ENCODE measurements at regions not wholly inside any gene's neighbourhood (a gene's known extent, or its start where the extent isn't known, plus 50 kb on each side); places are given as distances from the start of the nearest gene placed in this dataset.

GRCh38 chr11:79942090-79942489, 501.3 kb upstream of the TENM4 start:
- no peaks in the 10 kb centered on the region for H3K36me3 ChIP-seq (ENCODE audit: control insufficient read depth, insufficient read depth, low read length)
- DNase-seq (ENCODE audit: low read depth): no peak
- no peak overlapping the region for H3K4me3 ChIP-seq (ENCODE audit: low read depth, low read length)
- H3K27me3 ChIP-seq (ENCODE audit: control insufficient read depth, insufficient read depth, low read length): no peaks in the 10 kb centered on the region
- ChIA-PET CTCF (no interaction called here), POLR2A (no interaction called here)
- no peak for TF ChIP-seq CTCF (IDR thresholded peaks at IDR 0.05; ENCODE audit: insufficient read depth, low read depth, low read length)

DNA sequence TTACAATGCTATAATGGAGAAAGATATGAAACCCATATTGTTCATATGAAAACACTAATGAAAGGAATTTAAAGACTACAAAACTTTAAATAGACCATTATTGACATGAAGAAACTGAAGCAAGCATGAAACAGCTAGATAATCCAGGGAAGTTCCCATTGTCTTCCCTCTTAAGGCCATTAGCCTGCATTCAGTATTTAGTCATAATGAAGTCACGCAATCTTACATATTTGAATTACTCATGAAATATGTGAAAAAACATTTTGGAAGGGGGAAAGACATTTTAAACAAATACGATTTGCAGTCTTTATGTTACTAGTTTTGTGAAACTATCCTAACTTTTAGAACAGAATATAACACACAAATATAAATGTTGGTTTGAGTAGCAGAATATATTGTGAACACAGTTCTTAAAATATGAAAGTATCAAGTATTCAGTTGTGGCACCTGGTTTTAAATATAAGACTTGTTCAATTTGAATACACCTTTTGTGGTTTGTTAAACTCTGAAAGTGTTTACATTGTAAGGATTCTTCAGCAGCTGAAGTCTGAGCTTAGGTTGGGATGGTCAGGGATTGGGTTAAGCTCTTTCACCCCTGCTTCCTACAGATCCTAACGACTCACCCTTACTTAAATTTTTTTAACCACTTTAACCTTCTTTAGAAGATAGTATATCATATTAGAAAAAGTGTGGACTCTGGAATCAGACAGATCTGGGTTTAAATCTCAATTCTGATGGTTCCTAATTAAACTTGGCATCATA, 500.3 kb upstream of the TENM4 start:
- no peak for TF ChIP-seq CTCF (IDR thresholded peaks at IDR 0.05; ENCODE audit: insufficient read depth, low read depth, low read length)
- no peaks in the 10 kb centered on the region for H3K27me3 ChIP-seq (ENCODE audit: control insufficient read depth, insufficient read depth, low read length)
- no peak overlapping the region for H3K4me3 ChIP-seq (ENCODE audit: low read depth, low read length)
- H3K36me3 ChIP-seq (ENCODE audit: control insufficient read depth, insufficient read depth, low read length): no peaks in the 10 kb centered on the region
- ChIA-PET CTCF (no interaction called here), POLR2A (no interaction called here)
- DNase-seq (ENCODE audit: low read depth): no peak

GRCh38 chr11:79940165-79940564, 499.3 kb upstream of the TENM4 start:
- POLR2A ChIA-PET: no interaction called here
- no peak for DNase-seq (ENCODE audit: low read depth)
- CTCF ChIA-PET: no interaction called here
- Histone ChIP-seq H3K36me3 (ENCODE audit: control insufficient read depth, insufficient read depth, low read length) (no peaks in the 10 kb centered on the region), H3K27me3 (ENCODE audit: control insufficient read depth, insufficient read depth, low read length) (no peaks in the 10 kb centered on the region), H3K4me3 (ENCODE audit: low read depth, low read length) (no peak overlapping the region)
- no peak for TF ChIP-seq CTCF (IDR thresholded peaks at IDR 0.05; ENCODE audit: insufficient read depth, low read depth, low read length)

- Histone ChIP-seq H3K36me3 (ENCODE audit: control insufficient read depth, insufficient read depth, low read length) (no peaks in the 10 kb centered on the region), H3K4me3 (ENCODE audit: low read depth, low read length) (no peak overlapping the region), H3K27me3 (ENCODE audit: control insufficient read depth, insufficient read depth, low read length) (no peaks in the 10 kb centered on the region)
- DNase-seq (ENCODE audit: low read depth): no peak
- TF ChIP-seq CTCF (IDR thresholded peaks at IDR 0.05; ENCODE audit: insufficient read depth, low read depth, low read length): no peak
- POLR2A ChIA-PET: no interaction called here
- CTCF ChIA-PET: no interaction called here
These were observed 498.3 kb upstream of the TENM4 start for GRCh38 chr11:79939111-79939510.

GRCh38 chr11:79937676-79938334, 497.0 kb upstream of the TENM4 start:
- ChIA-PET CTCF (no interaction called here), POLR2A (no interaction called here)
- Histone ChIP-seq H3K36me3 (ENCODE audit: control insufficient read depth, insufficient read depth, low read length) (no peaks in the 10 kb centered on the region), H3K27me3 (ENCODE audit: control insufficient read depth, insufficient read depth, low read length) (no peaks in the 10 kb centered on the region), H3K4me3 (ENCODE audit: low read depth, low read length) (no peak overlapping the region)
- no peak for DNase-seq (ENCODE audit: low read depth)
- TF ChIP-seq CTCF (IDR thresholded peaks at IDR 0.05; ENCODE audit: insufficient read depth, low read depth, low read length): no peak
